Spleen (tissue), 11 donors: ENCODE measurements at regions not wholly inside any gene's neighbourhood (a gene's known extent, or its start where the extent isn't known, plus 50 kb on each side); places are given as distances from the start of the nearest gene placed in this dataset.

Experiments used
- DNase-seq: peaks from one replicate; pipeline ENCODE4 v3.0.0-alpha.2; 2020
- H3K27ac ChIP-seq, 8 donors: fragments of 200-600 bp; sonication (generic) in 7 of 8; 1 replicate in 4 of 8; 2 replicates in 4 of 8; pipeline versions ENCODE4 v1.5.0 to v1.8.0; 2016 to 2021; ENCODE audit warnings: inconsistent platforms in 4 of 8, mild to moderate bottlenecking in 4 of 8, moderate library complexity in 1 of 8
- H3K27me3 ChIP-seq, 7 donors: fragments of 200-600 bp; sonication (generic) in 6 of 7; replicated peaks in 1 of 7; 1 replicate in 4 of 7; 2 replicates in 3 of 7; pipeline versions ENCODE4 v1.5.0 to v1.8.0; 2016 to 2021; ENCODE audit warnings: inconsistent platforms in 3 of 7, mild to moderate bottlenecking in 1 of 7
- H3K36me3 ChIP-seq, 6 donors: fragments of 200-600 bp; sonication (generic) in 5 of 6; 1 replicate in 4 of 6; 2 replicates in 2 of 6; pipeline versions ENCODE4 v1.5.0 to v1.8.0; 2016 to 2021; ENCODE audit warnings: inconsistent platforms in 2 of 6
- H3K4me1 ChIP-seq, 6 donors: fragments of 200-600 bp; sonication (generic) in 5 of 6; 1 replicate in 3 of 6; 2 replicates in 3 of 6; pipeline versions ENCODE4 v1.5.0 to v1.8.0; 2016 to 2021; ENCODE audit warnings: inconsistent platforms in 3 of 6
- H3K4me3 ChIP-seq, 8 donors: fragments of 200-600 bp; sonication (generic) in 7 of 8; 1 replicate in 4 of 8; 2 replicates in 4 of 8; pipeline versions ENCODE4 v1.5.0 to v1.8.0; 2016 to 2021; ENCODE audit warnings: inconsistent platforms in 4 of 8, mild to moderate bottlenecking in 4 of 8, moderate library complexity in 2 of 8
- H3K9me3 ChIP-seq, 8 donors: fragments of 200-600 bp; sonication (generic) in 7 of 8; 1 replicate in 4 of 8; 2 replicates in 4 of 8; pipeline versions ENCODE4 v1.5.0 to v1.8.0; 2016 to 2021; ENCODE audit warnings: inconsistent platforms in 4 of 8
- CTCF ChIP-seq, 11 experiments: fragments of 200-600 bp in 7 of 11; fragments of 450-650 bp in 4 of 11; sonication (generic) in 4 of 11; IDR thresholded peaks in 8 of 11; conservative IDR thresholded peaks in 3 of 11; 1 replicate in 7 of 11; 2 replicates in 4 of 11; pipeline versions ENCODE4 v1.4.0 to v1.8.0; 2016 to 2021; ENCODE audit warnings: antibody characterized with exemption in 11 of 11, inconsistent platforms in 4 of 11, mild to moderate bottlenecking in 1 of 11
- POLR2A ChIP-seq, 3 donors: fragments of 450-650 bp; IDR thresholded peaks; one replicate each; pipeline ENCODE4 v1.5.1; 2017; ENCODE audit warnings: antibody characterized with exemption in 3 of 3, mild to moderate bottlenecking in 1 of 3
- POLR2AphosphoS5 ChIP-seq, 3 donors: sonication (generic); formaldehyde crosslinking; IDR thresholded peaks; one replicate each; pipeline ENCODE4 v1.5.1; 2017; ENCODE audit warnings: antibody characterized with exemption in 3 of 3
- WGBS, 5 donors: extraction: QIAGEN DNeasy Blood & Tissue Kit in 3 of 5; methylation state at CpG; one replicate each; pipeline versions ENCODE4 v1.1.5 to v1.1.7; 2013 to 2018; 5-methylcytosine and 5-hydroxymethylcytosine counted together
- intact Hi-C: fragments of 100-400 bp; cut with DNase I; formaldehyde crosslinking; loops from one replicate; pipeline ENCODE4 v1.15.0; 2023; ENCODE audit warnings: low total_unique reads
- donor health status: healthy with polysubstance abuse.
- donor health status: DM: no; HTN: no; CAD: no; lungs with moderate emphysema.
- donor health status: DM: no; HTN: no; CAD: no.
- donor health status: Bipolar disorder and iron deficiency.
- donor health status: healthy.
- donor health status: DM: no; HTN: no; CAD: no.
- donor health status: DM: yes; HTN: yes; CAD: no.

GRCh38 chr6:159101656-159102055 is 56.9 kb upstream of the TAGAP start:
- Histone ChIP-seq H3K4me3 (no peak overlapping the region), H3K27ac (no peak overlapping the region), H3K36me3 (no peaks in the 10 kb centered on the region), H3K9me3 (no peaks in the 10 kb centered on the region), H3K4me1 (peaks cover 25 to 88% (median 49%) of the 10 kb centered on the region in 6 donors), H3K27me3 (no peaks in the 10 kb centered on the region)
- 92 to 95% (median 93%) methylated on average over 11 of the region's 11 CpGs for WGBS, 5 donors
- no peak for DNase-seq
- TF ChIP-seq POLR2AphosphoS5 (IDR thresholded peaks at IDR 0.05), result no peak
- TF ChIP-seq CTCF (IDR thresholded peaks at IDR 0.05 in 8 of 11, conservative IDR thresholded peaks at IDR 0.05 in 3 of 11), result no peak
- no peak for TF ChIP-seq POLR2A (IDR thresholded peaks at IDR 0.05)
- intact Hi-C loops, result loop anchor here (5.0 to 10.0 kb wide), 2 partner anchors 59 to 97 kb away; partner anchors contain the start of genes RSPH3 and TAGAP

GRCh38 chr6:159100395-159101182 is 55.8 kb upstream of the TAGAP start:
- H3K4me1 ChIP-seq, result peaks cover 16 to 88% (median 40%) of the 10 kb centered on the region in 6 donors
- no peaks in the 10 kb centered on the region for H3K9me3 ChIP-seq
- no peaks in the 10 kb centered on the region for H3K27me3 ChIP-seq
- no peak for TF ChIP-seq CTCF (IDR thresholded peaks at IDR 0.05 in 8 of 11, conservative IDR thresholded peaks at IDR 0.05 in 3 of 11)
- no peak for TF ChIP-seq POLR2A (IDR thresholded peaks at IDR 0.05)
- TF ChIP-seq POLR2AphosphoS5 (IDR thresholded peaks at IDR 0.05), result no peak
- H3K36me3 ChIP-seq, result no peaks in the 10 kb centered on the region
- intact Hi-C loops, result loop anchor here (5.0 to 10.0 kb wide), 2 partner anchors 58 to 96 kb away; partner anchors contain the start of genes RSPH3 and TAGAP
- no peak for DNase-seq
- peak overlapping the region in 3 of 8 donors; percentile 10 to 82 (median 80) for H3K27ac ChIP-seq
- WGBS, 5 donors, result 77 to 87% (median 84%) methylated on average over 15 of the region's 15 CpGs
- no peak overlapping the region for H3K4me3 ChIP-seq

GRCh38 chr6:159099961-159100360 is 55.2 kb upstream of the TAGAP start:
- no peaks in the 10 kb centered on the region for H3K36me3 ChIP-seq
- no peaks in the 10 kb centered on the region for H3K27me3 ChIP-seq
- 41 to 78% (median 53%) methylated on average over 3 of the region's 3 CpGs for WGBS, 5 donors
- H3K9me3 ChIP-seq, result no peaks in the 10 kb centered on the region
- no peak for DNase-seq
- intact Hi-C loops, result loop anchor here (5.0 to 10.0 kb wide), 2 partner anchors 58 to 95 kb away; partner anchors contain the start of genes RSPH3 and TAGAP
- TF ChIP-seq POLR2AphosphoS5 (IDR thresholded peaks at IDR 0.05), result no peak
- no peak for TF ChIP-seq CTCF (IDR thresholded peaks at IDR 0.05 in 8 of 11, conservative IDR thresholded peaks at IDR 0.05 in 3 of 11)
- no peak for TF ChIP-seq POLR2A (IDR thresholded peaks at IDR 0.05)
- H3K4me3 ChIP-seq, result no peak overlapping the region
- peak overlapping the region in 2 of 8 donors; percentile 80 to 82 for H3K27ac ChIP-seq
- H3K4me1 ChIP-seq, result peaks cover 16 to 88% (median 41%) of the 10 kb centered on the region in 6 donors

GRCh38 chr6:159099276-159099675 is 54.5 kb upstream of the TAGAP start:
- H3K27ac ChIP-seq, result peak overlapping the region; percentile 63 to 83 (median 80)
- H3K27me3 ChIP-seq, result no peaks in the 10 kb centered on the region
- no peaks in the 10 kb centered on the region for H3K36me3 ChIP-seq
- H3K9me3 ChIP-seq, result no peaks in the 10 kb centered on the region
- DNase-seq, result no peak
- no peak for TF ChIP-seq CTCF (IDR thresholded peaks at IDR 0.05 in 8 of 11, conservative IDR thresholded peaks at IDR 0.05 in 3 of 11)
- no peak for TF ChIP-seq POLR2AphosphoS5 (IDR thresholded peaks at IDR 0.05)
- TF ChIP-seq POLR2A (IDR thresholded peaks at IDR 0.05), result no peak
- peaks cover 12 to 88% (median 41%) of the 10 kb centered on the region in 6 donors for H3K4me1 ChIP-seq
- H3K4me3 ChIP-seq, result peak overlapping the region in 1 of 8 donors; percentile 31
- intact Hi-C loops, result no loop called here
- WGBS, 5 donors, result 74 to 86% (median 79%) methylated on average over 3 of the region's 3 CpGs
